ENCODE measurements at regions not wholly inside any gene's neighbourhood (a gene's known extent, or its start where the extent isn't known, plus 50 kb on each side); places are given as distances from the start of the nearest gene placed in this dataset.

- DNase-seq (ENCODE audit: low read depth in 2 of 2) = no peak
These were observed 72.9 kb upstream of the PPM1J start for GRCh38 chr1:112788054-112788453.

- no peak for DNase-seq (ENCODE audit: low read depth in 2 of 2)
These were observed 67.9 kb upstream of the PPM1J start for GRCh38 chr1:112783059-112783458.

- peak in 1 of 2 donors; percentile 28 for DNase-seq (ENCODE audit: low read depth in 2 of 2)
These were observed 64.8 kb upstream of the PPM1J start for GRCh38 chr1:112779665-112780526.

GRCh38 chr1:112778137-112778536, 63.0 kb upstream of the PPM1J start:
- DNase-seq (ENCODE audit: low read depth in 2 of 2) = no peak

GRCh38 chr1:112776688-112777087, 61.6 kb upstream of the PPM1J start:
- DNase-seq (ENCODE audit: low read depth in 2 of 2) = no peak

- DNase-seq (ENCODE audit: low read depth in 2 of 2) = no peak
These were observed 57.6 kb upstream of the PPM1J start for GRCh38 chr1:112772781-112773180.

DNA sequence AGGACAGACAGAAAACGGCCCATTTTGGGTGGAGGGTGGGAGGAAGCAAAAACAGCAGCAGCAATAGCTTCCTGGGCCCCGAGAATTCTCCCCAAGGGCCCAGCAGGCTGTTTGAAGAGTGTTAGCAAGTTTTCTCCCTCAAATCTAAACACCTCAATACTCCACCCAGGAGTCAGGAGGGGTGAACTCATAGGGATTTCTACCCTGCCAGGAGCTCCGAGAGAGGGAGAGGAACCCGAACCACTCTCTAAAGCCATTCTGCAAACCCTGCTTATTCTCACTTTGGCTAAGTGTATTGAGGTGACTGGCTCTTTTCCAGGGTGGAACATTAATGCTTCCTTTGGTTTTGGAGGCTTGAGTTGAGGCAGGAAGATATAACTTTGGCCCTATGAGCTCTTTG, 55.6 kb upstream of the PPM1J start:
- DNase-seq (ENCODE audit: low read depth in 2 of 2) = no peak

GRCh38 chr1:112769611-112770010, 54.5 kb upstream of the PPM1J start:
- DNase-seq (ENCODE audit: low read depth in 2 of 2) = peak in 1 of 2 donors; percentile 36

DNA sequence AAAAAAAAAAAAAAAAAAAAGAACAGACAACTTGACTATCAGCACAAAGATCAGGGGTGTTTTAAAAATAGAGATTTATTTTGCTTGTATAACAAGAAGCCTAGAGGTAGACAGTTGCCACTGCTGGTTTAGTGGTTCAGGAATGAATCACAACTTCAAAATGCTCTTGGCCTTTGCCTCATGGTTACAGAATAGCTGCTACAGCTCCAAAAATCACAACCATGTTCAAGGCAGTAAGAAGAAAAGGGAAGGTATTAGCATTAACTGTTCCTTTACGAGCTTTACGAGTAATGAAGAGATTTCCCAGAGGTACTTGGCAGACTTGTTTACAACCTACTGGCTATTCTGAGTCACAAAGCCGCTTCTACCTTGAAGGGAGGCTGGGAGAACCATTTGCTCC, 52.5 kb upstream of the PPM1J start:
- no peak for DNase-seq (ENCODE audit: low read depth in 2 of 2)

All from lung microvascular endothelial cell (primary cell).